GM19467 (cell line): ENCODE measurements at regions not wholly inside any gene's neighbourhood (a gene's known extent, or its start where the extent isn't known, plus 50 kb on each side); places are given as distances from the start of the nearest gene placed in this dataset.
"Not testable (repeated sequence)": the region's sequence is repeated elsewhere in the genome, so short reads cannot be mapped to it uniquely, and the experiment has no call there.

Experiments used
- ATAC-seq: cut with Tn5 transposase; IDR thresholded peaks from one replicate; pipeline ENCODE4 v1.9.1; 2021; ENCODE audit warnings: mild to moderate bottlenecking, moderate library complexity; ENCODE audit not compliant: unreplicated experiment

DNA sequence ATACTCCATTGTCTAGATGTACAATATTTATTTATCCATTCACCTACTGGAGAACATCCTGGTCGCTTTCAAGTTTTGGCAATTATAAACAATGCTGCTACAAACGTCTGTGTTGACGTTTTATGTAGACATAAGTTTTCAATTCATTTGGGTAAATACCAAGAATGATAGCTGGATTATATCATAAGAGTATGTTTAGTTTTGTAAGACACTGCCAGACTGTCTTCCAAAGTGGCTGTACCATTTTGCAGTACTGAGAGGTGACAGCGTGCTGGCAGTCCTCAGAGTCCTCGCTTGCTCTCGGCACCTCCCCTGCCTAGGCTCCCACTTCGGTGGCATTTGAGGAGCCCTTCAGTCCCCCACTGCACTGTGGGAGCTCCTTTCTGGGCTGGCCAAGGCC, 253.3 kb upstream of the INTU start:
- no peak for ATAC-seq

GRCh38 chr4:127379948-127380347, 252.8 kb upstream of the INTU start:
- ATAC-seq, result not testable (repeated sequence)

DNA sequence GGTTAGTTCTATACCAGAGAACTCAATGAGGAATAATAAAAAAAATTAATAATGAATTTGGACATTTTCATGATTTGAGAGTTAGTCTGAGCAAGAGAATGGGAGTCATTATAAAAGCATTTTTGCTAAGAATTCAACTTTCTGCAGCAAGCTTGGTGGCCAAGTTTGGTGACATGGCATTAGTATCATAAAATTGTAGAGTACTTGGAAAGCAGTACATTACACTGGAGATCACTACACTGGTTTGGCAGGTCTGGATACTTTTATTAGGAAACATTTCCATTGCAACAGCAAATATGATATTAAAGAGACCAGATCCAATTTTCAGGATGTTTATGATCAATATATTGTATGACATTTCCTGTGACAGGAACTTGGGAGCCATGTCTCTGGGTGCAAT, 249.1 kb upstream of the INTU start:
- ATAC-seq, result no peak

GRCh38 chr4:127394516-127394915, 238.2 kb upstream of the INTU start:
- no peak for ATAC-seq

GRCh38 chr4:127400276-127400675, 232.5 kb upstream of the INTU start:
- no peak for ATAC-seq

DNA sequence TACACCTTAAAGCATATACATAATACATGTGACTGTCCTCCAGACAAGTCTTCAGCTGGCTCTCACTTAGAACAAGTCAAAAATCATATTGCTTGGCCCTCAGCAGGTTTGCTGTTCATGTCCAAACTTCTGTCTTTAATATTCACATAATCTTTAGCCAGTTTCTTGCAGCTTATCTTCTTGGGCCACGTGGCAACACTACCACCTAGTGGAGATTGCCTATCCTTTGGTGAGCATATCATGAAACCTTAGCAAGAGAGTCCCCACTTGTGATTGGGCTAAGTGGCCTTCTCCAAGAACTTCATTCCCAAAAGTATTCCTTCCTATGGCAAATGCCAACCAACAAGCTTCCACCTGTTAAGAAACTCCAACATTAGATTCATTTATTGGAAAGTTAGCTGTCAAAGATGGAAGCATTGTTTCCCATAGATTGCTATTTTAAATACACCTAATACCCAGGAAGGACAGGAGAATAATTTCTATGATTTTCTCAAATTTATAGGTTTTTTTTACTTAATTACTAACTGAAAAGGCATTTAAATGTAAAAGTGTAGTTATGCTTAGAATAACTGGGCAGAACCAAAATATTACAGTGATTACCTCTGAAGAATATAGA, 231.9 kb upstream of the INTU start:
- ATAC-seq, result peak; percentile 87

GRCh38 chr4:127403471-127404084, 229.2 kb upstream of the INTU start:
- no peak for ATAC-seq

- ATAC-seq, result no peak
Measured at GRCh38 chr4:127406187-127406586, 226.6 kb upstream of the INTU start.

- ATAC-seq, result not testable (repeated sequence)
Measured at GRCh38 chr4:127407572-127407971, 225.2 kb upstream of the INTU start.

- no peak for ATAC-seq
Measured at GRCh38 chr4:127410201-127410600, 222.6 kb upstream of the INTU start.

DNA sequence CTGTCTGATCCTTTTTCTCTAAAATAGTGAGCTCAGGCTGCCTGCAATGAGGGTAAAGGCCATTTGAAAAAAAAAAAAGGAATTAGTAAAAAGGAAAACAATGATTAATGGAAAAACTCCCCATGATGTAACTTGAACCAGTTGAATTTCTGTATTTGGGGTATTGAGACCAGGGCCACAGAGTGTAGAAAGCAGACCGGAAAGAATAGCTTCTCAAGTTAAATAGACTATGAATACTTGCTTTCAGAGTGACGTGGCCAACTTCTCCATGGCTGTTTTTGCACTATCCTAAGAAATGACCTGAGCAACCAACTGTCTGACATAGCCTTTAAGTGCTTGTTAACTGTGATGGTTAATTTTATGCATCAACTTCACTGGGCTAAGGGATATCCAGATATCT, 222.1 kb upstream of the INTU start:
- no peak for ATAC-seq

GRCh38 chr4:127414951-127415606, 217.7 kb upstream of the INTU start:
- ATAC-seq, result no peak

GRCh38 chr4:127416115-127416514, 216.6 kb upstream of the INTU start:
- ATAC-seq, result no peak

DNA sequence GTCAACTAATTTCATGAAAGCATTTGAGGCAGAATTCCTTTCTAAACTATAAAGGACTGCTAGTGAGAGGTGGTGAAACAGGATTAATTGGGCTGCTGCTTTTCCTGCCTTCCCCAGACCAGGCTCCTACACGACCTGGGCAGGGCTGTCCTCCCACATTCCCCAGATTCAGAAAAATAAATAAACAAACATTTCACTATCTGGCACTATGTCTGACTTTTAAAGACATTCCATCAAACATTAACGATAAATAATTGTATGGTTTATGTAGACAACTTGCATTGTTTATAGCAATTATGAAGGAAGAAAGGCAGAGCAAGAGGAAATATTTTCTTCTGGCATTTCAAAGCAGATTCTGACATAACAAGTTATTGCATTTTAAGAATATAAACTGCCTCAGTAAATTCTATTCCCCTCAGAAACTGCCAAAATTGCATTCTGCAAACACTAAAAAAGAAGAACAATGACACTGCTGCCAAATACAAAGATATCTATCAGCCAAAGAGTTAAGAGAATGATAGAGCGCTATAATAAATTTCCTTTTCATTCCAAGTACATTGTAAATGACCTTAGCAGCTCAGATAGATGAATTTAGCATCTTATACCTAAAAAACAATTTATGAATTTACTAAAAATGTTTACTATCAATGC, 214.7 kb upstream of the INTU start:
- no peak for ATAC-seq

- ATAC-seq, result no peak
Measured at GRCh38 chr4:127419431-127419830, 213.3 kb upstream of the INTU start.

- no peak for ATAC-seq
Measured at GRCh38 chr4:127421437-127421836, 211.3 kb upstream of the INTU start.

DNA sequence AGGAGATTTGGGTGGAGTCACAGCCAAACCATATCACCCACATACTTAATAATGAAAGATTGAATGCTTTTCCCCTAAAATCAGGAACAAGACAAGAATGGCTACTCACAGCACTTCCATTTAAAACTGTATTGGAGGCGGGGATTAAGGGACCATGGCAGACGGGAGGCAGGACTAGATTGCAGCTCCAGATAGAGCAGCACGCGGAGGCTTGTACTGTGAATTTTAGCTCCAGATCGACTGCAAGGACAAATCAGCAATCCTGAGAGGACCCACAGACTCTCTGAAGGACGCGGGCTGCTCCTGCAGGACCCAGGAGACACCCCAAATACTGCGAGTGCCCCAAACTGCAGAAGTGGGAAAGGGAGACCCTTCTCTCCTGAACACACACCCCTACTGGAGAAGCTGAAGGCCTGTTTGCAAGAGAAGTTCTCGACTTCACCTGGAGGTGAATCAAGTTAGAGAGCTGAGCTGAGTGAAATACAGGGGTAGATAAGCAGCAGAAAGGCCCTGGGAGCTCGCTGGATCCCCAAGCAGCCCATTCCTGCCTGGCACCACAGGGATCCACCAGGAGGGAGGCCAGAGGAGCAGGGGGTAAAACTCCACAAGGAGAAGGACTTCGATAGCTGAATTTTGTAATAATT, 207.4 kb upstream of the INTU start:
- no peak for ATAC-seq

DNA sequence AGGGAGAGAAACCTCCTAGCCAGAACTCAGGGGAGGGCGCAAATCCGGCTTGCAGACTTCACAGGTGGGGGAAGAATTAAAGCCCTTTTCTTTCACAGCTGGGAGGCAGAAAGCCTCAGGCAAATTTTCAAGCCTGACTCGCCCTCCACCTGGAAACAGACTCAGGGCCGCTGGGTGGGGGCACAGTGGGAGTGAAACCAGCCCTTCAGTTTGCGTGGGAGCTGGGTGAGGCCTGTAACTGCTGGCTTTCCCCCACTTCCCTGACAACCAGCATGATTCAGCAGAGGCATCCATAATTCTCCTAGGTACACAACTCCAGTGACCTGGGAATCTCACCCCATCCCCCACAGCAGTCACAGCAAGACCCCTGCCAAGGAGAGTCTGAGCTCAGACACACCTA, 206.9 kb upstream of the INTU start:
- ATAC-seq, result no peak

- no peak for ATAC-seq
Measured at GRCh38 chr4:127441571-127441970, 191.2 kb upstream of the INTU start.

DNA sequence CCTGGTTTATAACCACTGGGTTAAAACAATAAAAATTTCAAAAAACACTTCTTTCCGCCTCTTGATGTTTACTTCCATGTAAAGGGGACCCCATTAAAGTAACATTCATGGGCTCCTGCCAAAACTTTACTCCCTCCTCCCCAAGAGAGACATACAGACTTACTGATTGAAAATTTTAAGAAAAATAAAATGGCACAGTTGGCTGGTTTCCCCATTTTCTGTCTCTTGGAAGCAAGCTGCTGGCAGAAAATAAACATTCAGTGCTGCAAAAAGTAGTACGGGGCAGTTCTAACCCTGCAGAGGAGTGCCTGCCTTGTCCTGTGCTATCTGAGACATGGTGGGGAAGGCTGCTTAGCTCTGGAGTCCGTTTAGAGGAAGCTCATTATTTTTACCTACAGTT, 187.3 kb upstream of the INTU start:
- no peak for ATAC-seq

GRCh38 chr4:127446427-127446885, 186.3 kb upstream of the INTU start:
- no peak for ATAC-seq
